ENCODE measurements at regions not wholly inside any gene's neighbourhood (a gene's known extent, or its start where the extent isn't known, plus 50 kb on each side); places are given as distances from the start of the nearest gene placed in this dataset.

- Histone ChIP-seq H3K9me3 (no peaks in the 10 kb centered on the region), H3K27me3 (peaks cover 0 to 3% (median 0%) of the 10 kb centered on the region in 3 donors), H3K4me1 (no peaks in the 10 kb centered on the region), H3K27ac (no peak overlapping the region), H3K36me3 (no peaks in the 10 kb centered on the region), H3K4me3 (no peak overlapping the region)
- no peak for DNase-seq
- 30 to 60% (median 48%) methylated on average over 1 of the region's 1 CpG for WGBS, 5 donors
- TF ChIP-seq CTCF (IDR thresholded peaks at IDR 0.05) (no peak), EP300 (IDR thresholded peaks at IDR 0.05) (no peak), POLR2AphosphoS5 (IDR thresholded peaks at IDR 0.05) (no peak), POLR2A (IDR thresholded peaks at IDR 0.05) (no peak)
- intact Hi-C loops (cut with DNase I; ENCODE audit: low total_unique reads) = no loop called here
These were observed 83.1 kb upstream of the TUBA3C start for GRCh38 chr13:19264711-19265110.

- Histone ChIP-seq H3K36me3 (no peaks in the 10 kb centered on the region), H3K4me1 (no peaks in the 10 kb centered on the region), H3K4me3 (no peak overlapping the region), H3K27me3 (no peaks in the 10 kb centered on the region), H3K9me3 (peaks cover 0 to 15% (median 10%) of the 10 kb centered on the region in 4 donors), H3K27ac (no peak overlapping the region)
- DNase-seq = no peak
- WGBS, 5 donors = 71 to 78% (median 75%) methylated on average over 4 of the region's 4 CpGs
- intact Hi-C loops (cut with DNase I; ENCODE audit: low total_unique reads) = no loop called here
- TF ChIP-seq POLR2A (IDR thresholded peaks at IDR 0.05) = no peak
- TF ChIP-seq CTCF (IDR thresholded peaks at IDR 0.05) = no peak
- no peak for TF ChIP-seq POLR2AphosphoS5 (IDR thresholded peaks at IDR 0.05)
- TF ChIP-seq EP300 (IDR thresholded peaks at IDR 0.05) = no peak
These were observed 70.8 kb upstream of the TUBA3C start for GRCh38 chr13:19252381-19252780.

- Histone ChIP-seq H3K4me3 (no peak overlapping the region), H3K36me3 (no peaks in the 10 kb centered on the region), H3K9me3 (peaks cover 0 to 10% (median 4%) of the 10 kb centered on the region in 4 donors), H3K4me1 (no peaks in the 10 kb centered on the region), H3K27ac (no peak overlapping the region), H3K27me3 (no peaks in the 10 kb centered on the region)
- intact Hi-C loops (cut with DNase I; ENCODE audit: low total_unique reads) = no loop called here
- TF ChIP-seq POLR2AphosphoS5 (IDR thresholded peaks at IDR 0.05) (no peak), POLR2A (IDR thresholded peaks at IDR 0.05) (no peak), CTCF (IDR thresholded peaks at IDR 0.05) (no peak), EP300 (IDR thresholded peaks at IDR 0.05) (no peak)
- WGBS, 5 donors = 58 to 66% (median 62%) methylated on average over 6 of the region's 6 CpGs
- DNase-seq = no peak
These were observed 57.7 kb upstream of the TUBA3C start for GRCh38 chr13:19239114-19239860.

Data from stomach (tissue), 8 donors.